ENCODE measurements at regions not wholly inside any gene's neighbourhood (a gene's known extent, or its start where the extent isn't known, plus 50 kb on each side); places are given as distances from the start of the nearest gene placed in this dataset.

GRCh38 chr6:134421501-134421900 is 103.6 kb upstream of the SGK1 start:
- DNase-seq, result peak; percentile 48

GRCh38 chr6:134420614-134421181 is 102.8 kb upstream of the SGK1 start:
- TF ChIP-seq CTCF (IDR thresholded peaks at IDR 0.05), result no peak
- Mint-ChIP-seq H3K36me3 (ENCODE audit: low read depth) (no peaks in the 10 kb centered on the region), H3K9me3 (no peaks in the 10 kb centered on the region), H3K27me3 (ENCODE audit: insufficient read depth) (no peaks in the 10 kb centered on the region; the same call in 1 of the 2 replicates), H3K4me3 (peak overlapping the region; percentile 36; the same call in 1 of the 2 replicates), H3K4me1 (ENCODE audit: low read depth) (peaks cover 84% of the 10 kb centered on the region), H3K27ac (peak overlapping the region; percentile 82)
- DNase-seq, result peak; percentile 86

More at GRCh38 chr6:134421501-134421900, 103.6 kb upstream of the SGK1 start:
- Mint-ChIP-seq H3K4me3 (peak overlapping the region; percentile 61), H3K4me1 (ENCODE audit: low read depth) (peaks cover 84% of the 10 kb centered on the region), H3K9me3 (no peaks in the 10 kb centered on the region), H3K27me3 (ENCODE audit: insufficient read depth) (no peaks in the 10 kb centered on the region; the same call in 1 of the 2 replicates), H3K36me3 (ENCODE audit: low read depth) (no peaks in the 10 kb centered on the region), H3K27ac (peak overlapping the region; percentile 82)
- TF ChIP-seq CTCF (IDR thresholded peaks at IDR 0.05), result no peak

- Mint-ChIP-seq H3K27ac (peak overlapping the region; percentile 82), H3K36me3 (ENCODE audit: low read depth) (no peaks in the 10 kb centered on the region), H3K4me1 (ENCODE audit: low read depth) (peaks cover 81% of the 10 kb centered on the region), H3K27me3 (ENCODE audit: insufficient read depth) (no peaks in the 10 kb centered on the region; the same call in 1 of the 2 replicates), H3K9me3 (no peaks in the 10 kb centered on the region), H3K4me3 (no peak overlapping the region)
- DNase-seq, result no peak
- TF ChIP-seq CTCF (IDR thresholded peaks at IDR 0.05), result no peak
Measured at GRCh38 chr6:134419716-134420115, 101.8 kb upstream of the SGK1 start.

- Mint-ChIP-seq H3K27ac (peak overlapping the region; percentile 81), H3K4me3 (no peak overlapping the region), H3K9me3 (0 out of 2 replicates have a peak, but pooled peaks cover 6% of the 10 kb centered on the region), H3K4me1 (ENCODE audit: low read depth) (peaks cover 56% of the 10 kb centered on the region), H3K27me3 (ENCODE audit: insufficient read depth) (no peaks in the 10 kb centered on the region; the same call in 1 of the 2 replicates), H3K36me3 (ENCODE audit: low read depth) (peaks cover 7% of the 10 kb centered on the region)
- peak; percentile 76 for DNase-seq
- TF ChIP-seq CTCF (IDR thresholded peaks at IDR 0.05), result no peak
Measured at GRCh38 chr6:134416418-134417154, 98.7 kb upstream of the SGK1 start.

GRCh38 chr6:134415656-134416055 is 97.7 kb upstream of the SGK1 start:
- Mint-ChIP-seq H3K4me1 (ENCODE audit: low read depth) (peaks cover 50% of the 10 kb centered on the region), H3K27me3 (ENCODE audit: insufficient read depth) (no peaks in the 10 kb centered on the region), H3K9me3 (0 out of 2 replicates have a peak, but pooled peaks cover 6% of the 10 kb centered on the region), H3K36me3 (ENCODE audit: low read depth) (peaks cover 7% of the 10 kb centered on the region), H3K27ac (no peak overlapping the region), H3K4me3 (no peak overlapping the region)
- TF ChIP-seq CTCF (IDR thresholded peaks at IDR 0.05), result no peak
- no peak for DNase-seq

Data from HFFc6 (cell line).